MCF 10A (cell line): ENCODE measurements at regions not wholly inside any gene's neighbourhood (a gene's known extent, or its start where the extent isn't known, plus 50 kb on each side); places are given as distances from the start of the nearest gene placed in this dataset.

Experiments
- BruUV-seq: library from RNA; stranded (reverse); fragments of 400-500 nt; replicated peaks from 2 replicates; lab custom pipeline; 2021; lab: Mats Ljungman, UMichigan
- CTCF ChIA-PET: fragments of 300-600 bp; sonication (Branson Sonifier 250); formaldehyde crosslinking; extraction: SDS; loops from one replicate; lab custom pipeline; 2021; ENCODE audit warnings: antibody characterized with exemption, inconsistent platforms; lab: Yijun Ruan, JAX
- POLR2A ChIA-PET: fragments of 300-600, 350-650 bp; sonication (Branson Sonifier 250); formaldehyde crosslinking; extraction: SDS; loops from one replicate; lab custom pipeline; 2020; ENCODE audit warnings: antibody characterized with exemption, inconsistent platforms; lab: Yijun Ruan, JAX
- DNase-seq: peaks from one replicate; pipeline ENCODE4 v3.0.0-alpha.2; 2018; ENCODE audit not compliant: unreplicated experiment
- H3K27ac Mint-ChIP-seq: one replicate; pipeline ENCODE4 v1.8.0; 2022; ENCODE audit warnings: mild to moderate bottlenecking, low read depth, mixed read lengths; ENCODE audit not compliant: unreplicated experiment
- H3K27me3 Mint-ChIP-seq: one replicate; pipeline ENCODE4 v1.8.0; 2022; ENCODE audit warnings: mixed read lengths; ENCODE audit not compliant: insufficient read depth, unreplicated experiment
- H3K36me3 Mint-ChIP-seq: one replicate; pipeline ENCODE4 v1.8.0; 2022; ENCODE audit warnings: mild to moderate bottlenecking, moderate library complexity, mixed read lengths; ENCODE audit not compliant: insufficient read depth, unreplicated experiment
- H3K4me1 Mint-ChIP-seq: one replicate; pipeline ENCODE4 v1.8.0; 2022; ENCODE audit warnings: mixed read lengths; ENCODE audit not compliant: insufficient read depth, unreplicated experiment
- H3K4me3 Mint-ChIP-seq: one replicate; pipeline ENCODE4 v1.8.0; 2022; ENCODE audit warnings: mild to moderate bottlenecking, moderate library complexity, mixed read lengths; ENCODE audit not compliant: unreplicated experiment
- H3K9me3 Mint-ChIP-seq: one replicate; pipeline ENCODE4 v1.8.0; 2022; ENCODE audit warnings: mixed read lengths; ENCODE audit not compliant: unreplicated experiment
- intact Hi-C: fragments of 100-400 bp; cut with micrococcal nuclease; formaldehyde crosslinking; loops from 2 replicates; pipeline ENCODE4 v1.14.1; 2022
- TF ChIP-seq, protein P1 (sequence below): fragments of 200-600 bp; IDR thresholded peaks from one replicate; pipeline ENCODE4 v1.8.0; 2022; ENCODE audit warnings: antibody characterized with exemption, mild to moderate bottlenecking; ENCODE audit not compliant: unreplicated experiment

DNA sequence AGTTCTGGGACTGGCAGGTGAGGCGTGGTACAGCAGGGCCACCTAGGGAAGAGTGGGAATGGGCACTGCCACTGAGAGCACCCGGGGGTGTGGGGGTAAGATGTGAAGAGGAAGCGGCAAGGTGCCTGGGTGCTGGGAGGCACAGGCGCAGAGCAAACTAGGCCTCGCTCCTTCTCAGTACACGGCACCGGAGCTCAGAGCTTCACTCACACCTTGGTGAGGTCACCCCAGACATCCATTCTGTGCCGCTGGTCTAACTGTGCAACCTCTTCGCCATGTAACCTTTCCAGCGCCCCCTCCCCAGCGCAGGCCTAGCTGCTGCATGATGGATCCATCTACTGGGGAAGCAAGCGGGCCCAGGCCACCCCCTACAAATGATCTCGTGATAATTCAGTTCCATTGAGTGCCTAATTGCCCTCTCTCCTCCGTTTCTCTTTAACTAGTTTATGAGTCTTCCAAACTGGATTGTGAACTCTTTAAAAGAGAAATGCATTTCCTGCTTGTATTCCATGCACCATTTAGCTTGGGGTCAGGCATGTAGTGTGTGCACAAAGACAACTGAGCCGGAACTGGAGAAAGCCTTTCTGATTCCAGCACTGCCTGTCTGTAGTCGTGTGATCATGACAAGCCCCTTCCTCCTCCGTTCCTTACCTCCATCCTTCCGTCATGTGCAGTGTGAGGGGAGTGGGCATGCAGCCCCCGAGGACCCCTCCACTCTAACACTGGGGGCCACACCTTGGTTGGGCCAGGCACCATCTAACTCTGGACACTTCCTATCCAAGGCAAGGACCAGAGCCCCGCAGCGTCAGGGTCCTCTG is 1475.2 kb downstream of the TBC1D22A start:
- DNase-seq, result no peak
- intact Hi-C loops, result no loop called here
- POLR2A ChIA-PET, result no interaction called here
- TF ChIP-seq, protein P1, sequence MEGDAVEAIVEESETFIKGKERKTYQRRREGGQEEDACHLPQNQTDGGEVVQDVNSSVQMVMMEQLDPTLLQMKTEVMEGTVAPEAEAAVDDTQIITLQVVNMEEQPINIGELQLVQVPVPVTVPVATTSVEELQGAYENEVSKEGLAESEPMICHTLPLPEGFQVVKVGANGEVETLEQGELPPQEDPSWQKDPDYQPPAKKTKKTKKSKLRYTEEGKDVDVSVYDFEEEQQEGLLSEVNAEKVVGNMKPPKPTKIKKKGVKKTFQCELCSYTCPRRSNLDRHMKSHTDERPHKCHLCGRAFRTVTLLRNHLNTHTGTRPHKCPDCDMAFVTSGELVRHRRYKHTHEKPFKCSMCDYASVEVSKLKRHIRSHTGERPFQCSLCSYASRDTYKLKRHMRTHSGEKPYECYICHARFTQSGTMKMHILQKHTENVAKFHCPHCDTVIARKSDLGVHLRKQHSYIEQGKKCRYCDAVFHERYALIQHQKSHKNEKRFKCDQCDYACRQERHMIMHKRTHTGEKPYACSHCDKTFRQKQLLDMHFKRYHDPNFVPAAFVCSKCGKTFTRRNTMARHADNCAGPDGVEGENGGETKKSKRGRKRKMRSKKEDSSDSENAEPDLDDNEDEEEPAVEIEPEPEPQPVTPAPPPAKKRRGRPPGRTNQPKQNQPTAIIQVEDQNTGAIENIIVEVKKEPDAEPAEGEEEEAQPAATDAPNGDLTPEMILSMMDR, result no peak
- CTCF ChIA-PET, result interaction anchor here (0.6 kb wide), 1 partner anchor 316 kb away, joined by 4 read pairs; no protein-coding TSS in a partner anchor
- H3K27ac Mint-ChIP-seq, result no peak overlapping the region
- no peaks in the 10 kb centered on the region for H3K27me3 Mint-ChIP-seq
- no peaks in the 10 kb centered on the region for H3K36me3 Mint-ChIP-seq
- no TSS peak for BruUV-seq
- H3K4me1 Mint-ChIP-seq, result no peaks in the 10 kb centered on the region
- H3K4me3 Mint-ChIP-seq, result no peak overlapping the region
- peaks cover 31% of the 10 kb centered on the region for H3K9me3 Mint-ChIP-seq

- no TSS peak for BruUV-seq
- intact Hi-C loops, result no loop called here
- TF ChIP-seq, protein P1, result no peak
- Mint-ChIP-seq H3K4me3 (no peak overlapping the region), H3K4me1 (no peaks in the 10 kb centered on the region), H3K36me3 (no peaks in the 10 kb centered on the region), H3K27ac (no peak overlapping the region), H3K9me3 (peaks cover 40% of the 10 kb centered on the region), H3K27me3 (no peaks in the 10 kb centered on the region)
- ChIA-PET POLR2A (no interaction called here), CTCF (no interaction called here)
- DNase-seq, result no peak
Measured at GRCh38 chr22:48236261-48236660, 1473.8 kb downstream of the TBC1D22A start.

GRCh38 chr22:48235744-48236143 is 1473.3 kb downstream of the TBC1D22A start:
- TF ChIP-seq, protein P1, result no peak
- no peak overlapping the region for H3K4me3 Mint-ChIP-seq
- no peaks in the 10 kb centered on the region for H3K4me1 Mint-ChIP-seq
- peaks cover 40% of the 10 kb centered on the region for H3K9me3 Mint-ChIP-seq
- H3K27me3 Mint-ChIP-seq, result no peaks in the 10 kb centered on the region
- H3K27ac Mint-ChIP-seq, result no peak overlapping the region
- BruUV-seq, result no TSS peak
- CTCF ChIA-PET, result no interaction called here
- H3K36me3 Mint-ChIP-seq, result no peaks in the 10 kb centered on the region
- intact Hi-C loops, result no loop called here
- POLR2A ChIA-PET, result no interaction called here
- DNase-seq, result no peak

DNA sequence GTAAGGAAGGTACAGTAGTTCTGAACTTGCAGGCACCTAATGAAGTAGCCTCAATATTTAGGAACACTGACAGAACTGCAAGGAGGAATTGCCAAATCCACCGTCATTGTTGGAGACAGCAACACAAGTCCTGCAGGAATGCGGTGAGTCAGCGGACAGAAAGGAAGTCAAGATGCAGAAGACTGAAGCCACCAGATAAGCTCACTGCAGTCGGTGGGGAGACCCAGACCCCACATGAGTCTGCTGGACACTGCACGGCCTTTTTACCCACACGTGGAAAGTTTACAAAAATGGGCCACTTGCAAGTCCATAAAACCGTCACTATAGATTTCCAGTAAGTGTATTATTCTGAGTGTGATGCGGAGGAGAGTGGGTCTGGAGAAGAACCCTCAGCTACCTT is 1471.6 kb downstream of the TBC1D22A start:
- ChIA-PET CTCF (no interaction called here), POLR2A (no interaction called here)
- no peak overlapping the region for H3K4me3 Mint-ChIP-seq
- no peaks in the 10 kb centered on the region for H3K36me3 Mint-ChIP-seq
- H3K9me3 Mint-ChIP-seq, result peaks cover 48% of the 10 kb centered on the region
- TF ChIP-seq, protein P1, result no peak
- no peaks in the 10 kb centered on the region for H3K27me3 Mint-ChIP-seq
- BruUV-seq, result no TSS peak
- intact Hi-C loops, result no loop called here
- no peak for DNase-seq
- H3K4me1 Mint-ChIP-seq, result no peaks in the 10 kb centered on the region
- H3K27ac Mint-ChIP-seq, result no peak overlapping the region
